Fibroblast of mammary gland (primary cell): ENCODE measurements at regions not wholly inside any gene's neighbourhood (a gene's known extent, or its start where the extent isn't known, plus 50 kb on each side); places are given as distances from the start of the nearest gene placed in this dataset.

ENCODE experiments used
- DNase-seq: peaks from one replicate; pipeline ENCODE4 v3.0.0-alpha.2; 2010; ENCODE audit warnings: low read depth
- H3K4me3 ChIP-seq: 2 replicates; pipeline ENCODE4 v1.5.1; 2011; ENCODE audit warnings: low read depth, mild to moderate bottlenecking, low read length, moderate library complexity; ENCODE audit not compliant: control insufficient read depth
- TF ChIP-seq, protein P1 (sequence below): conservative IDR thresholded peaks from 2 replicates; pipeline ENCODE4 v1.5.1; 2011; ENCODE audit warnings: low read depth, low read length, inconsistent platforms; ENCODE audit not compliant: control insufficient read depth, insufficient read depth

DNA sequence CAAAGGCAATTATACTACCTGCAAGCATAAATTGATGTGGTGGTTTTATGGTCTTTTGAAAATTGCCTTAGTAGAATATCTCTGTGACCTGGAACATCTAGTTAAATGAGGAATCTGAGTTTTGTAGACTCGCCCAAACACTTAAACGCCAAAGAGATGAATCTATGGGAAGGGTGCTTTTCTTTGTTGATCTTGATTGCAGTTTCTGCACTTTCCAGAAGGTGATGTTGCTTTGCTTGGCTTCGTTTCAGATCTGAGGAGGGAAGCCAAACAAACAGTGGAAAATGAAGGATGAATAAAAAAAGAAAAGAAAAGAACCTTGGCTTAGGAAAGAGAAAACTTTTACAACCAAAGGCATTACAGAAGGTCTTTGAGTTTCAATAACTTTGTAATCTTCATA lies 1021.2 kb downstream of the NR2F1-AS1 start:
- DNase-seq, result peak; percentile 37
- TF ChIP-seq, protein P1, sequence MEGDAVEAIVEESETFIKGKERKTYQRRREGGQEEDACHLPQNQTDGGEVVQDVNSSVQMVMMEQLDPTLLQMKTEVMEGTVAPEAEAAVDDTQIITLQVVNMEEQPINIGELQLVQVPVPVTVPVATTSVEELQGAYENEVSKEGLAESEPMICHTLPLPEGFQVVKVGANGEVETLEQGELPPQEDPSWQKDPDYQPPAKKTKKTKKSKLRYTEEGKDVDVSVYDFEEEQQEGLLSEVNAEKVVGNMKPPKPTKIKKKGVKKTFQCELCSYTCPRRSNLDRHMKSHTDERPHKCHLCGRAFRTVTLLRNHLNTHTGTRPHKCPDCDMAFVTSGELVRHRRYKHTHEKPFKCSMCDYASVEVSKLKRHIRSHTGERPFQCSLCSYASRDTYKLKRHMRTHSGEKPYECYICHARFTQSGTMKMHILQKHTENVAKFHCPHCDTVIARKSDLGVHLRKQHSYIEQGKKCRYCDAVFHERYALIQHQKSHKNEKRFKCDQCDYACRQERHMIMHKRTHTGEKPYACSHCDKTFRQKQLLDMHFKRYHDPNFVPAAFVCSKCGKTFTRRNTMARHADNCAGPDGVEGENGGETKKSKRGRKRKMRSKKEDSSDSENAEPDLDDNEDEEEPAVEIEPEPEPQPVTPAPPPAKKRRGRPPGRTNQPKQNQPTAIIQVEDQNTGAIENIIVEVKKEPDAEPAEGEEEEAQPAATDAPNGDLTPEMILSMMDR, result no peak
- no peak overlapping the region for H3K4me3 ChIP-seq

- TF ChIP-seq, protein P1, result no peak
- no peak overlapping the region for H3K4me3 ChIP-seq
- DNase-seq, result no peak
Observed at GRCh38 chr5:92559331-92559730, 1021.7 kb downstream of the NR2F1-AS1 start.

- TF ChIP-seq, protein P1, result no peak
- H3K4me3 ChIP-seq, result no peak overlapping the region
- no peak for DNase-seq
Observed at GRCh38 chr5:92556747-92557146, 1024.3 kb downstream of the NR2F1-AS1 start.

DNA sequence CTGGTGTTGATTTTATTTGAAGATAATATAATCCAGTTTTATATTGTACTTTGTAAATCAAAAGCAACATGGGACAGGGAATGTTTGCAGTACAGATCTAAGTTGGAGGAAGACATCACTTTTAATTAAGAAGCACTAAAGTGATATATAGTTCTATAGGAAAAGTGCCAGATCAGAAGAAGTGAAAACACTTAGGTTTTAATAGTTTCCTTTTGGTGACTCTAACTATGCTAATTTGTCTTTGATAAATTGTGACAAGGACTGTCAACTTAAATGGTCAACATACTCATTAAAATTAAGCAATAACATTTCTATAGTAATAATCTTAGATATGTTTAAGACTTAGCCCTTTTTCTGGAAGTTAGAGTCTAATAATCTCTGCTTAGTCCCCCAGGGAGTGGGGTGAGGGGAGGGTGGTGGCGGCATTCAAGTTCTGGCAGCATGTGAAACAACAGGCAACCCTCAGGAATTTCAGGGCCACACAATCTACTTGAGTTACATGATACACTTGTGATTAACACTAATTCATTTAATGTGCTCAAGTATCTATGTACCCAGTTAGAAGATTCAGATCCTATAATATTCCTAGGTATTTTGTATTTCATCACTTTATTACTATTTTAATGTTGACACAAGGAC lies 1026.5 kb downstream of the NR2F1-AS1 start:
- TF ChIP-seq, protein P1, result no peak
- H3K4me3 ChIP-seq, result no peak overlapping the region
- no peak for DNase-seq

- H3K4me3 ChIP-seq, result no peak overlapping the region
- no peak for DNase-seq
- TF ChIP-seq, protein P1, result no peak
Observed at GRCh38 chr5:92553326-92553725, 1027.7 kb downstream of the NR2F1-AS1 start.

GRCh38 chr5:92552206-92553160 lies 1028.5 kb downstream of the NR2F1-AS1 start:
- peak; percentile 99 for DNase-seq
- TF ChIP-seq, protein P1, result no peak
- H3K4me3 ChIP-seq, result no peak overlapping the region
